GM23248 (cell line): ENCODE measurements at regions not wholly inside any gene's neighbourhood (a gene's known extent, or its start where the extent isn't known, plus 50 kb on each side); places are given as distances from the start of the nearest gene placed in this dataset.

Experiments
- EZH2 ChIP-seq: fragments of 200-600 bp; sonication (generic); IDR thresholded peaks from 2 replicates; pipeline ENCODE4 v1.6.1; 2018; ENCODE audit warnings: antibody characterized with exemption, mild to moderate bottlenecking; ENCODE audit not compliant: insufficient read depth, poor library complexity, severe bottlenecking
- EZH2phosphoT487 ChIP-seq: fragments of 200-600 bp; sonication (generic); IDR thresholded peaks from 2 replicates; pipeline ENCODE4 v1.6.1; 2018; ENCODE audit warnings: antibody characterized with exemption, moderate library complexity, mild to moderate bottlenecking, low read depth; ENCODE audit not compliant: insufficient read depth

DNA sequence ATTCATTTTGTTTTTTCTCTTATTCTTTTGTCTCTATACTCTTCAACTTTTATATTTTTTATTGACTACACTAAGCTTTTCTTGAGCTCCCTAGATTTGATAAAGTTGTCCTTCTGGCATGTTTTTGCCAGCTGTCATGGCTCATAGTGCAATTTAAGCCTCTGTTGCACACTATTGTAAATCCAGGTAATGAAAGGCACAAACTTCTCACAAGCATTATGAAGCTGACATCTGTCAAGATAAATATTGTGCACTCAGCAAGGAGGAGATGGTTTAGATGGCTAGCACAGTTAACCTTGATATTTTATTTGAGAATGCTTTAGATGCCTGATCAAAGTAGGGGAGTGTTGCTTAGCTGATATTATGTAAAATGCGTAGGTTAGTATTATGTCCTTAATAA is 1280.9 kb downstream of the NSUN3 start:
- no peak for TF ChIP-seq EZH2phosphoT487
- no peak for TF ChIP-seq EZH2
